ENCODE measurements at regions not wholly inside any gene's neighbourhood (a gene's known extent, or its start where the extent isn't known, plus 50 kb on each side); places are given as distances from the start of the nearest gene placed in this dataset.

- TF ChIP-seq CTCF (IDR thresholded peaks at IDR 0.05) (no peak), POLR2A (IDR thresholded peaks at IDR 0.05) (no peak)
Observed at GRCh38 chr9:135335691-135336181, 143.8 kb upstream of the PPP1R26 start.
